Activated CD4-positive, alpha-beta T cell treated with anti-CD3 and anti-CD28 coated beads, Interleukin-2, amount 10 ng/mL, durations not matched to agents 7 days and 5 days (primary cell): ENCODE measurements at regions not wholly inside any gene's neighbourhood (a gene's known extent, or its start where the extent isn't known, plus 50 kb on each side); places are given as distances from the start of the nearest gene placed in this dataset.

Source experiments
- CTCF ChIA-PET: fragments of 350-600 bp; sonication (Branson Sonifier 250); formaldehyde crosslinking; loops from one replicate; lab custom pipeline; 2021; ENCODE audit warnings: antibody characterized with exemption; lab: Charles Lee
- POLR2A ChIA-PET: fragments of 350-600 bp; sonication (Branson Sonifier 250); formaldehyde crosslinking; loops from one replicate; lab custom pipeline; 2021; ENCODE audit warnings: antibody characterized with exemption; lab: Charles Lee
- DNase-seq: peaks from one replicate; pipeline ENCODE4 v3.0.0-alpha.2; 2020
- H3K27ac Mint-ChIP-seq: one replicate; pipeline ENCODE4 v1.8.0; 2021; ENCODE audit warnings: mild to moderate bottlenecking, moderate library complexity, mixed read lengths
- H3K27me3 Mint-ChIP-seq: one replicate; pipeline ENCODE4 v1.8.0; 2021; ENCODE audit warnings: mixed read lengths
- H3K36me3 Mint-ChIP-seq: one replicate; pipeline ENCODE4 v1.8.0; 2021; ENCODE audit warnings: low read depth, mixed read lengths
- H3K4me1 Mint-ChIP-seq: one replicate; pipeline ENCODE4 v1.8.0; 2021; ENCODE audit warnings: mixed read lengths
- H3K4me3 Mint-ChIP-seq: one replicate; pipeline ENCODE4 v1.8.0; 2021; ENCODE audit warnings: mild to moderate bottlenecking, moderate library complexity, mixed read lengths
- H3K9me3 Mint-ChIP-seq: one replicate; pipeline ENCODE4 v1.8.0; 2021; ENCODE audit warnings: mixed read lengths

GRCh38 chr10:44203535-44203934, 181.4 kb downstream of the CXCL12 start:
- no peak overlapping the region for H3K4me3 Mint-ChIP-seq

GRCh38 chr10:44202952-44203351, 181.9 kb downstream of the CXCL12 start:
- H3K4me3 Mint-ChIP-seq: no peak overlapping the region
- no peaks in the 10 kb centered on the region for H3K36me3 Mint-ChIP-seq
- CTCF ChIA-PET: no interaction called here
- H3K27me3 Mint-ChIP-seq: peaks cover 2% of the 10 kb centered on the region
- no peaks in the 10 kb centered on the region for H3K9me3 Mint-ChIP-seq
- H3K27ac Mint-ChIP-seq: no peak overlapping the region
- no peak for DNase-seq
- H3K4me1 Mint-ChIP-seq: no peaks in the 10 kb centered on the region
- POLR2A ChIA-PET: no interaction called here

More at GRCh38 chr10:44203535-44203934, 181.4 kb downstream of the CXCL12 start:
- CTCF ChIA-PET: no interaction called here
- no peaks in the 10 kb centered on the region for H3K9me3 Mint-ChIP-seq
- POLR2A ChIA-PET: no interaction called here
- DNase-seq: no peak
- H3K27ac Mint-ChIP-seq: no peak overlapping the region
- H3K36me3 Mint-ChIP-seq: no peaks in the 10 kb centered on the region
- peaks cover 2% of the 10 kb centered on the region for H3K27me3 Mint-ChIP-seq
- no peaks in the 10 kb centered on the region for H3K4me1 Mint-ChIP-seq

- Mint-ChIP-seq H3K9me3 (no peaks in the 10 kb centered on the region), H3K36me3 (no peaks in the 10 kb centered on the region), H3K4me3 (no peak overlapping the region), H3K27me3 (peaks cover 2% of the 10 kb centered on the region), H3K27ac (no peak overlapping the region), H3K4me1 (no peaks in the 10 kb centered on the region)
- no peak for DNase-seq
- POLR2A ChIA-PET: no interaction called here
- CTCF ChIA-PET: interaction anchor here (0.7 kb wide), 1 partner anchor 920 kb away, joined by 5 read pairs; no protein-coding TSS in a partner anchor
Measured at GRCh38 chr10:44201656-44202055, 183.2 kb downstream of the CXCL12 start.

- peaks cover 2% of the 10 kb centered on the region for H3K27me3 Mint-ChIP-seq
- no peak for DNase-seq
- ChIA-PET CTCF (interaction anchor here (0.7 kb wide), 1 partner anchor 921 kb away, joined by 5 read pairs; no protein-coding TSS in a partner anchor), POLR2A (no interaction called here)
- no peaks in the 10 kb centered on the region for H3K4me1 Mint-ChIP-seq
- H3K9me3 Mint-ChIP-seq: no peaks in the 10 kb centered on the region
- H3K4me3 Mint-ChIP-seq: no peak overlapping the region
- no peak overlapping the region for H3K27ac Mint-ChIP-seq
- H3K36me3 Mint-ChIP-seq: no peaks in the 10 kb centered on the region
Measured at GRCh38 chr10:44201011-44201410, 183.9 kb downstream of the CXCL12 start.

- Mint-ChIP-seq H3K27me3 (peaks cover under 1% of the 10 kb centered on the region), H3K4me1 (no peaks in the 10 kb centered on the region), H3K4me3 (no peak overlapping the region), H3K27ac (no peak overlapping the region), H3K36me3 (no peaks in the 10 kb centered on the region), H3K9me3 (no peaks in the 10 kb centered on the region)
- no peak for DNase-seq
- CTCF ChIA-PET: interaction anchor here (1.2 kb wide), 1 partner anchor 13 kb away, joined by 3 read pairs; no protein-coding TSS in a partner anchor
- POLR2A ChIA-PET: no interaction called here
Measured at GRCh38 chr10:44199991-44200655, 184.8 kb downstream of the CXCL12 start.

GRCh38 chr10:44199267-44199666, 185.6 kb downstream of the CXCL12 start:
- ChIA-PET POLR2A (no interaction called here), CTCF (interaction anchor here (1.2 kb wide), 1 partner anchor 12 kb away, joined by 3 read pairs; no protein-coding TSS in a partner anchor)
- H3K36me3 Mint-ChIP-seq: no peaks in the 10 kb centered on the region
- H3K9me3 Mint-ChIP-seq: no peaks in the 10 kb centered on the region
- H3K27ac Mint-ChIP-seq: no peak overlapping the region
- no peak overlapping the region for H3K4me3 Mint-ChIP-seq
- no peak for DNase-seq
- no peaks in the 10 kb centered on the region for H3K27me3 Mint-ChIP-seq
- H3K4me1 Mint-ChIP-seq: no peaks in the 10 kb centered on the region

- ChIA-PET CTCF (no interaction called here), POLR2A (no interaction called here)
- no peak overlapping the region for H3K27ac Mint-ChIP-seq
- H3K27me3 Mint-ChIP-seq: no peaks in the 10 kb centered on the region
- H3K4me1 Mint-ChIP-seq: no peaks in the 10 kb centered on the region
- H3K4me3 Mint-ChIP-seq: no peak overlapping the region
- no peak for DNase-seq
- H3K36me3 Mint-ChIP-seq: no peaks in the 10 kb centered on the region
- H3K9me3 Mint-ChIP-seq: no peaks in the 10 kb centered on the region
Measured at GRCh38 chr10:44198780-44199097, 186.2 kb downstream of the CXCL12 start.

- ChIA-PET CTCF (no interaction called here), POLR2A (no interaction called here)
- H3K9me3 Mint-ChIP-seq: no peaks in the 10 kb centered on the region
- H3K4me1 Mint-ChIP-seq: no peaks in the 10 kb centered on the region
- H3K27me3 Mint-ChIP-seq: no peaks in the 10 kb centered on the region
- no peak overlapping the region for H3K27ac Mint-ChIP-seq
- no peak overlapping the region for H3K4me3 Mint-ChIP-seq
- H3K36me3 Mint-ChIP-seq: no peaks in the 10 kb centered on the region
- DNase-seq: no peak
Measured at GRCh38 chr10:44198096-44198779, 186.7 kb downstream of the CXCL12 start.

- Mint-ChIP-seq H3K4me3 (no peak overlapping the region), H3K27ac (no peak overlapping the region), H3K4me1 (no peaks in the 10 kb centered on the region), H3K27me3 (no peaks in the 10 kb centered on the region), H3K36me3 (no peaks in the 10 kb centered on the region), H3K9me3 (no peaks in the 10 kb centered on the region)
- no peak for DNase-seq
- ChIA-PET CTCF (no interaction called here), POLR2A (no interaction called here)
Measured at GRCh38 chr10:44197646-44198045, 187.3 kb downstream of the CXCL12 start.

GRCh38 chr10:44196336-44196735, 188.6 kb downstream of the CXCL12 start:
- CTCF ChIA-PET: no interaction called here

GRCh38 chr10:44196008-44196320, 188.9 kb downstream of the CXCL12 start:
- Mint-ChIP-seq H3K9me3 (no peaks in the 10 kb centered on the region), H3K27ac (no peak overlapping the region), H3K4me1 (no peaks in the 10 kb centered on the region), H3K4me3 (no peak overlapping the region), H3K27me3 (no peaks in the 10 kb centered on the region), H3K36me3 (no peaks in the 10 kb centered on the region)
- CTCF ChIA-PET: no interaction called here
- DNase-seq: no peak
- POLR2A ChIA-PET: no interaction called here

More at GRCh38 chr10:44196336-44196735, 188.6 kb downstream of the CXCL12 start:
- H3K4me3 Mint-ChIP-seq: no peak overlapping the region
- POLR2A ChIA-PET: no interaction called here
- no peaks in the 10 kb centered on the region for H3K27me3 Mint-ChIP-seq
- H3K9me3 Mint-ChIP-seq: no peaks in the 10 kb centered on the region
- no peaks in the 10 kb centered on the region for H3K4me1 Mint-ChIP-seq
- no peaks in the 10 kb centered on the region for H3K36me3 Mint-ChIP-seq
- no peak overlapping the region for H3K27ac Mint-ChIP-seq
- DNase-seq: no peak

GRCh38 chr10:44195112-44196007, 189.5 kb downstream of the CXCL12 start:
- Mint-ChIP-seq H3K4me3 (no peak overlapping the region), H3K27ac (no peak overlapping the region), H3K9me3 (no peaks in the 10 kb centered on the region), H3K36me3 (no peaks in the 10 kb centered on the region), H3K4me1 (no peaks in the 10 kb centered on the region), H3K27me3 (no peaks in the 10 kb centered on the region)
- ChIA-PET CTCF (no interaction called here), POLR2A (no interaction called here)
- no peak for DNase-seq

GRCh38 chr10:44194435-44194834, 190.5 kb downstream of the CXCL12 start:
- Mint-ChIP-seq H3K4me3 (no peak overlapping the region), H3K9me3 (no peaks in the 10 kb centered on the region), H3K36me3 (no peaks in the 10 kb centered on the region), H3K4me1 (no peaks in the 10 kb centered on the region), H3K27ac (no peak overlapping the region), H3K27me3 (no peaks in the 10 kb centered on the region)
- DNase-seq: no peak
- ChIA-PET POLR2A (no interaction called here), CTCF (no interaction called here)
